ENCODE measurements at regions not wholly inside any gene's neighbourhood (a gene's known extent, or its start where the extent isn't known, plus 50 kb on each side); places are given as distances from the start of the nearest gene placed in this dataset.

DNA sequence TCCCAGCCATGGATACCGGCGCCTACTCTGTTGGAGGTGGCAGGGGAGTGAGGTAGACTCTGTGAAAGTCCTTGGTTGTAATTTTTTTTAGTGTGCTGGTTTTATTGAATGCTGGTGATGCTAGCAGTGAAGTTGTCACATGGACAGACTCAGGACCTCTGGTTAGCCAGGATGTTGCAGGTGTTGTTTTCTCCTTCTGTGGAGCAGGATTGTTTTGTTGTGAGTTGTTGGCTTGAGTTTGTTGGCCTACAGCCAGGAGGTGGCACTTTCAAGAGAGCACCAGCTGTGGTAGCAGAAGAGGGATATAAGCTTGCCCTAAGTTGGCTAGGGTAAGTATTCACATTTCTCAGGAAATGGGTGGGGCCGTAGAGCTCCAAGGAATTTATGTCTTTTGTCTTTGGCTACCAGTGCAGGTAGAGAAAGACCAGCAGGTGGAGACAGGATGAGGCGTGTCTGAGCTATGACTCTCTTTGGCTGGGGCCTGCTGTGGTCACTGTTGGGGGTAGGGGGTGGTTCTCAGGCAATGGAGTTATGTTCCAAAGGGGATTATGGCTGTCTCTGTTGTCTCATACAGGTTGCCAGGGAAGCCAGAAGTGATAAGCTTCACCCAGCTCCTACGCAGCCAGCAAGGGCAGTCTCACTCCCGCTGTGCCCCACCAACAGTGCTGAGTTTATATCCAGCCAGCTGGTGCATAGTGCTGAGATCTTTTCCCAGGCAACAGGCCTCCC is 248.7 kb downstream of the TAF11L14 start:
- TF ChIP-seq EZH2phosphoT487 (IDR thresholded peaks at IDR 0.05; ENCODE audit: insufficient read depth, low read depth): no peak
- no peak for TF ChIP-seq EZH2 (IDR thresholded peaks at IDR 0.05; ENCODE audit: insufficient read depth, poor library complexity, severe bottlenecking)
